ENCODE measurements at regions not wholly inside any gene's neighbourhood (a gene's known extent, or its start where the extent isn't known, plus 50 kb on each side); places are given as distances from the start of the nearest gene placed in this dataset.
"Not testable (repeated sequence)": the region's sequence is repeated elsewhere in the genome, so short reads cannot be mapped to it uniquely, and the experiment has no call there.

DNA sequence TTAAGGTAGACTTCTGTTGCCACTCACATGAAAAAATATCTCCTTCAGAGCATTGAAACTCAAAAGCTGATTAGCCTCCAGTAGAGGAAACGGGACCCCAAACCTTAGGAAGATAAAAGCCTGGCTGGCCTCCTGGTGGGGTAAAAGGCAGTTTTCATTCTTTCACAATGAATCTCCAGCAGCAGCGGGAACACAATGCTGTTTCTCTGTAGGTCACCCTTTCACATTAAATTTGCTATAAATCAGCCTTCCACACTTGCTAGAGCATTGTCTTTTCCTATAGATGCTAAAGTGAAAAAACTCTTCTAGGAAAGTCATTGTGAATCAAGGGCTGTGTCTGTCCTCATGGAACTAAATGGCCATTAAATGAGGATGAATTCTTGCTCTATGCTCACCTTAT, 207.3 kb upstream of the MAGEB2 start:
- intact Hi-C loops (cut with micrococcal nuclease), result no loop called here

DNA sequence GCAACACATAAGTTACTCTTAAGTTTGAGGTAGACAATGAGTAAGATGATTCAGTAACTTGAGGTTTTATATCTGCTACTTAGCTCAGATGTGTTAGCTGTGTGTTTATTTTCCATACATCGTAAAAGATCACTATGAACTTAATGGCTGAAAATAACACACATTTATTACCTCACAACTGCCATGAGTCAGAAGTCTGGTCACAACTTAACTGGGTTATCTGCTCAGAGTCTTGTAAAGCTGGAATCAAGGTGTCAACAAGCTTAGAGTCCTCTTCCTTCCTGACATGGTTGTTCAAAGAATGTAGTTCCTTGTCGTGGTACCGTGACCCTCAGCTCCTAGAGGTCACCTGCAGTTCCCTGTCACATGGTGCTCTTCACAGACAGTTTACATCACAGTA, 204.9 kb upstream of the MAGEB2 start:
- intact Hi-C loops (cut with micrococcal nuclease), result no loop called here

DNA sequence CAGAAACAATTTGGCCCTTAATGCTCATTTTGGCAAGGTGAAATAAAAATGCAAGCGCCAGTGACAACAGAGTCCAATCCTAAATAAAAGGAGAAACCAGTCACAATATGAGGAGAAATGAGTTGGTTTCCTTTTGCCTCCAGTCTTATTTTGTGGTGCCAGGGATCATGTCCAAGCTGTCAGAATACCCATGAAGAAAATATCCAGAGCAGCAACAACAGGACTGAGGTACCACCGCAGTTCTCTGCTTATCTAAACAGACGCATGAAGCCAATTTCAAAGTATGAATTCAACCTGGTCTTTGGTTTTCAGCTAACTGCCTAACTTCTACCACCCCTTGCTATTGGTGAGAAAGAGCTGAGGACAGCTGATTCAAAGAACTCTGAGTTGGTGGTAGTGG, 199.9 kb upstream of the MAGEB2 start:
- intact Hi-C loops (cut with micrococcal nuclease), result no loop called here

DNA sequence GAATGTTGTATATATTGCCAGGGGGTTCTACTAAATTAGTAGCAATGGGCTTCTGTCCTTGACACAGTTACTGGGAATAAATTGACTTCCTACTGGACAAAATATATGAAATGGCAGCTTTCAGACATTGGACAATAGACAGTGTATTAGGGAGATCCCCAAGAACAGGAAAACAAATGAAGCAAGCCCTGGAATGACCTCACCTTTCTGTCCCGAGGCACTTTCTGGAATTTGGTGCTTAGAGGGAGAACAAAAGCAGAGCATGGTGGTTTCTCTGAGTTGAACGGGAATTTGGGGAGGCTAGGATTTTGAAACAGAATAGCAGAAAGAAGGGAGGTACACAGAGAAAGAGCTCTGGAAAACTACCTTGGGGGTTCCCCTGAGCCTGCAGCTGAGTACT, 187.7 kb upstream of the MAGEB2 start:
- intact Hi-C loops (cut with micrococcal nuclease), result no loop called here

DNA sequence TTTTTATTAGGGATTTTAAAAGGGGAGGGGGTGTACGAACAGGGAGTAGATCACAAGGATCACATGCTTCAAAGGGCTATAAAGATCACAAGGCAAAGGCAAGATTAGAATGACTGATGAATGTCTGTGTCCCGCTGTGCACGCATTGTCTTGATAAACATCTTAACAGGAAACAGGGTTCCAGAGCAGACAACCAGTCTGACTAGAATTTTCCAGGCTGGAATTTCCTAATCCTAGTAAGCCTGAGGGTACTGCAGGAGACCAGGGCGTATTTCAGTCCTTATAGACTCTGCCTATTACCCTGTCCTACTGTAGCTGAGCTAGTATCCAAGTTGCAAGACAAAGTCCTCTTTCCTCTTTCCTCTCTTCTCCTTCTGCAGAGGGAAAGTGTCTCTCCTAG, 179.0 kb upstream of the MAGEB2 start:
- intact Hi-C loops (cut with micrococcal nuclease), result not testable (repeated sequence)

DNA sequence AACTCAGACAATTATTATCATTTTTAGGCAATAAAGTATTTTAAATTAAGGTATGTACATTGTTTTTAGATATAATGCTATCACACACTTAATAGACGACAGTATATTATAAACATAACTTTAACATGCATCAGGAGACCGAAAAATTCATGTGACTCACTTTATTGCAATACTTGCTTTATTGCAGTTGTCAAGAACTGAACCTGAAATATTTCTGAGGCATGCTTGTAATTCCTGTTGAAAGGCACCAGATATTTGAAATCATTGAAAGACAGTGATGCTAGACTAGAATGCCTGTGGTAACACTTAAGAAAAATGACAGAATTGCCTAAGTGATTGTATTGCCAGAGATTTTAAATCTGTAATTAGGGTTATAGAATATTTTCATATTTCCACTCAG, 175.6 kb upstream of the MAGEB2 start:
- intact Hi-C loops (cut with micrococcal nuclease), result no loop called here

DNA sequence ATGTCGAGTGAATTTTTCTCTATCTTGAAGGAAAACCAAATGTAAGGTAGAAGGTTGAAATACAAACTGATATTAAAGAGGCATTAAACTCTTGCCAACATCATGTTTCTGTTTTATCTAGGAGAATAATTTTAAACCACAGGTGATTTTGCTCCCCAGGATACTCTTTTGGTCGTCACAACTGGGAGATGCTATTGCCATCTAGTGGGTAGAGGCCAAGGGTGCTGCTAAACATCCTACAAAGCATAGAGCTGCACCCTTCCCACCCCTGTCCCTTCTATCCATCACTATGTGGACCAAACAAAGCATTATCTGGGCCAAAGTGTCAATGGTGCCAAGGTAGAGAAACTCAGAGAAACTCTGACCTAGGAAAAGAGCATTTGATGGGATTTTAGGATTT, 154.6 kb upstream of the MAGEB2 start:
- intact Hi-C loops (cut with micrococcal nuclease), result no loop called here

DNA sequence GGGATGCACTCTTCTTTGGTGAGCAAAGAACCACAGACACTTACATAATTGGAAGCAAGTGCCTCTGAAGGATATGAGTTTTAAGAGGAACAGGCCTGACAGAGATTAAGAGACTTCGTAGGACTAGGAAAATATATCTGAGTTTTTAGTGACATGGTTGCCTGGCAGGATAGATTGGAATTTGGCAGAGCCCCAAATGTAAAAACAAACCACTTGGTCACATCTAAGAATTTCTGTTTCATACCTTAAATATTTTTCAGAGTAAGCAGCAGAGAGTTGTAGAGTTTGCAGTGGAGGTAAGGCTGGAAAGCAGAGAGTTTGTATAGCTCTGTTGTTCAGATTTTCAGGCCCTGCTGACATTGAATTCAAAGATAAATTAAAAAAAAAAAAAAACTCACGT, 150.1 kb upstream of the MAGEB2 start:
- intact Hi-C loops (cut with micrococcal nuclease), result no loop called here

DNA sequence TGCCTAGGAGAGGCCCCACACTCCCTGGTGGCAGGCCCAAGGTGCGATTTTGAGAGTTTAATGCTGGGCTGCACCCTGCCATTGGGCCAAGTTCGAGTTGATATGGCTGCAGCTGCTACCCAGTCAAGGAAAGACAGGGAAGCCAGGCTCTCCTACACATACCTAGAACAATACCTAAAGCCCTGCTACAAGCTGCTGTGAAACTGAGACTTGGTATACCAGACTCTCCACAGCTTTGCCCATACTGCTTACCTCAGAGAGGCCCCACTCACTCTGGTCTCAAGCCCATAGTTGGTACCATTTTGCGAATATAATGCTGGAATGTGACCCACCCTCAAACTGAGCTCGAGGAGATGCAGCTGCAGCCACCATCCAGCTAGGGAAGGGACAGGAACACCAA, 147.7 kb upstream of the MAGEB2 start:
- intact Hi-C loops (cut with micrococcal nuclease), result no loop called here

DNA sequence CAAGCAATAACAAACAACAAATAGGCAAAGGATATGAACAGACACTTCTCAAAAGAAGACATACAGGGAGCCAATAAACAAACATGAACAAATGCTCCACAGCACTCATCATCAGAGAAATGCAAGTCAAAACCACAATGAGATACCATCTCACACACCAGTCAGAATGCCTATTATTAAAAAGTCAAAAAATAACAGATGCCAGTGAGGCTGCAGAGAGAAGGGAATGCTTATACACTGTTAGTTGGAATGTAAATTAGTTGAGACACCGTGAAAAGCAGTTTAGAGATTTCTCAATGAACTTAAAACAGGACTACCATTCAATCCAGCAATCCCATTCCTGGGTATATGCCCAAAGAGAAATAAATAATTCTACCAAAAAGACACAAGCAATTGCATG, 129.8 kb upstream of the MAGEB2 start:
- intact Hi-C loops (cut with micrococcal nuclease), result no loop called here

DNA sequence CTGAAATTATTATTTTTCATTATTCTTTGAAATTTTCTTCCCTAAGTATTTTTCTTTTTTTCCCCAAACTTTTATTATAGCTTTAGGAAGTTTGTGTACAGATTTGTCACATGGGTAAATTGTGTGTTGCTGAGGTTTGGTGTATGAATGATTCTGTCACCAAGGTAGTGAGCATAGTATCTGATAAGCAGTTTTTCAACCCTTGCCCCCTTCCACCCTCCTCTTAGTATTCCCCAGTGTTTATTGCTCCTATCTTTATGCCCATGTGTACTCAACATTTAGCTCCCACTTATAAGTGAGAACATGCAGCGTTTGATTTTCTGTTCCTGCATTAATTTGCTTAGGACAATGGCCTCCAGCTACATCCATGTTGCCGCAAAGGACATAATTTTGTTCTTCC, 103.9 kb upstream of the MAGEB2 start:
- intact Hi-C loops (cut with micrococcal nuclease), result no loop called here

DNA sequence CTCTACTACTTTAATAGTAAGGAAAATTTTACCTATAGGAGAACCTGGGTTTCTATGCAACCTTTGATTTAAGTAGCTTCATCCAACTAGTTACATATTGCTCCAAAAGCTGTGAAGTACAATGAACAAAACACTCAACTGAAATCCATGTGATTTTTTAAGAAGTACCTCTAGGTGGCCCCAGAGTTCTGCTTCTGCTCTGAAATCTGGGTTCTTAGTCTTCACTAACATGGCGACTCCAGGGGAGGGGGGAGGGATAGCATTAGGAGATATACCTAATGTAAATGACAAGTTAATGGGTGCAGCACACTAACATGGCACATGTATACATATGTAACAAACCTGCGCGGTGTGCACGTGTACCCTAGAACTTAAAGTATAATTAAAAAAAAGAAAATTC, 73.4 kb upstream of the MAGEB2 start:
- intact Hi-C loops (cut with micrococcal nuclease), result loop anchor here (1.0 kb wide), 1 partner anchor 362 kb away; no protein-coding TSS in a partner anchor

DNA sequence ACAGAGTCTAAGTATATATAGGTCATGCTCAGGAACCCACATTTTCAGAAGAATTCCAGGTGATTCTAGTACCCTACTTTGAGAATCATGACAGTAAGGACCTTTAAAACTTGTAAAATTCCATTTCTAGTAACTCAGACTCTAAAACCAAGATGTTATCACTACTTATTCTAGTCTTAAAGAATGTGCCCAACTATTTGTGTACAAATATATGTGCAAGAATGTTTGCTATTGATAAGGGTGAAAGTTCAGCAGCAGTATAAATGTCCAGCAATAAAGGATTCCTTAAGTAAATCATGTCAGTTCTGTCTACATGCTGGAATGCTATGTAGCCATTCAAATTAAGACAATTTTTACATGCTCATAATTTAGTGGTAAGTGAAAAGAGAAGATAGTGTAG, 71.1 kb upstream of the MAGEB2 start:
- intact Hi-C loops (cut with micrococcal nuclease), result no loop called here

DNA sequence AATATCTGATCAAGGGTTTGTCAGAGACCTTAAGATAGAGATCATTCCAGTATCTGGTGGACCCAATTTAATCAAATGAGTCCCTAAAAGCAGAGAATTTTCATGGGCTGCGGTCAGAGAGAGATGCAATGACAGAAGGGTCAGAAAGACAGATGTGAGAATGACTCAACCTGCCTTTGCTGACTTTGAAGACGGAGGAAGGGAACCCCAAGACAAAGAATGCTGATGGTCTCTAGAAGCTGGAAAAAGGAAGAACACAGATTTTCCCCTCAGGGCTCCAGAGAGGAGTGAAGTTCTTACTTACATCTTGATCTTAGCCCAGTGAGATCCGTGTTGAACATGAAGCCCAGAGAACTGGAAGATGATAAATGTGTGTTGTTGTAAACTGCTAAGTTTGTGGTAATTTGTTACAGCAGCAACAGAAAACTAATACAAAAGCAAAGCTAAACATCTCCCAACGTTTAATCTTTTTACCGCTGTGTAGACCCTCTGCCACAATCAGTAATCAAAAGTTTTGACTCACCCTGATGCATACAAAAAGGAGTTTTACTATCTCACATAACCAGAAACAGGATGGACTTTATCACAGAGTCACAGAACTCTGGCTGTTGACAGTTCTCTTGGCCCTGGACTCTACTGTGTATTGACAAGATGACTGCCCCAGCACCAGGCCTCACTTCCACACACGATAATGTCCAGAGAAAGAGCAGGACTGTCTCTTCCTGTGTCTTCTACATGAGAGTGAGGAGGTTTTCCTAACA, 70.2 kb upstream of the MAGEB2 start:
- intact Hi-C loops (cut with micrococcal nuclease), result no loop called here

DNA sequence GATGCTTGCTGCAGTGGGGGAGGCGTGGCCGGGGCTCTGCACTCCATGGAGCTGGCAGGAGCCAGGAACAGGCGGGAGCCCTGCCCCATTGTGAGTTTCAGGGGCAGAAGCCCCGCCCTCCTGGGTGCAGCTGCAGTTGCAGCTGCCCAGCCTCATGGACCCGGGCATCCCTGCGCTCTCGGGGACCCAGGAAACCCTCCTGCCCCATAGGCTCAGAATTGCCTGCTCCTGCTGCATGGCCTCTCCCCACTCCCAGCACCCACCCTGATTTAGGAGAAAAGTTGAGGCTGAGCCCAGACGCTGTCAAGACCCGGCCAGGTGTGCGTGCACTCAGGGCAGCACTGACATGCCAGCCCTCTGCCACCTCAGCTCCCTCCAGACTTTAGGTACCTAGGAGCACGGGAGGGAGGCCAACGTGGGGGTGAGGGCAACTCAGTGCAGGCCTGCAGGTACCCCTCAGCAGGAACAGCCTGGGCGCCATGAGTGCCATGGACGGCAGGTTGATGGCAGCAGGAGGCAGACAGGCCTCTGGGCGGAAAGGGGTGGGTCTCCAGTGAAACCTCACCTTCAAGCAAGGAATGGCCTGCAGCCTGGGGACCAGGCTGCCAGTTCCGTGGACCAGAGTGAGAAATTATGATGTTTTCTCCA, 67.2 kb upstream of the MAGEB2 start:
- intact Hi-C loops (cut with micrococcal nuclease), result no loop called here

DNA sequence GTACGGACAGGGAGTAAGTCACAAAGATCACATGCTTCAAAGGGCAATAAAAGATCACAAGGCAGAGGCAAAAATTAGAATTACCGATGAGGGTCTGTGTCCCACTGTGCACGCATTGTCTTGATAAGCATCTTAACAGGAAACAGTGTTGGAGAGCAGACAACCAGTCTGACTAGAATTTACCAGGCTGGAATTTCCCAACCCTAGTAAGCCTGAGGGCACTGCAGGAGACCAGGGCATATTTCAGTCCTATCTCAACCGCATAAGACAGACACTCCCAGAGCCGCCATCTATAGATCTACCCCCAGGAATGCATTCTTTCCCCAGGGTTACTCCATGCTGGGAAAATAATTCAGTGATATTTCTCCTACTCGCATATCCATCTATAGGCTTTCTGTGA, 66.2 kb upstream of the MAGEB2 start:
- intact Hi-C loops (cut with micrococcal nuclease), result not testable (repeated sequence)

DNA sequence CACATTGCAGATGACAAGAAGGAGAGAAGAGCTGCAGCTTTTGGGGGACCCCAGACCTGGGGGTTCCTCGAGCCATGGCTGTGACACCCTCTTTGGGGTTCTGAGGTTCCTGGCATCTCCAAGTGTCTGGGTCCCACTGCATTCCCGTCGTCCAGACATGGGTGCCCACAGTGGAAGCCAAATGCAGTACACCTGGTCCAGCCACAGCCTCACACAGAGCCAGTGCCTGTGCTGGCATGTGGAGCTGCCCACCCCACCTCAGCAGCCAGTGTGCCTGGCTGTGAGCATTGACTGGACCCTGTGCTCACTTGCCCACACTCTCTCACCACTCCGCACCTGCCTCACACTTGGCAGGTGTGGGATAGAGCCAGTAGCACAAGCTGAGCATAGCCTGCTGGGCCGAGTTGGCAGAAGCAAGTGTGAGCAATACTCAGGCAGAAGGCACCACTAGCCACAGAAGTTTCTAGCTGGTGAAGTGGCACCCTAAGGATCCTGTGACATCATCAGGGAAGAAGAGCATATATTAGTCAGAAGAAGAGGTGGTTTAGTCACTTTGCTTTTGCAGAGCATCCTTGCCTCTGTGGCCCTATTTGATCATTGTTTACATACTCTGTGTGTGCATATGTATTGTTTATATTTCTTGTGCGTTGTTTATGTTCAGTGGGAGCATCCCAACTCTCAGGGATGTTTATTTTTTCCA, 65.0 kb upstream of the MAGEB2 start:
- intact Hi-C loops (cut with micrococcal nuclease), result no loop called here

DNA sequence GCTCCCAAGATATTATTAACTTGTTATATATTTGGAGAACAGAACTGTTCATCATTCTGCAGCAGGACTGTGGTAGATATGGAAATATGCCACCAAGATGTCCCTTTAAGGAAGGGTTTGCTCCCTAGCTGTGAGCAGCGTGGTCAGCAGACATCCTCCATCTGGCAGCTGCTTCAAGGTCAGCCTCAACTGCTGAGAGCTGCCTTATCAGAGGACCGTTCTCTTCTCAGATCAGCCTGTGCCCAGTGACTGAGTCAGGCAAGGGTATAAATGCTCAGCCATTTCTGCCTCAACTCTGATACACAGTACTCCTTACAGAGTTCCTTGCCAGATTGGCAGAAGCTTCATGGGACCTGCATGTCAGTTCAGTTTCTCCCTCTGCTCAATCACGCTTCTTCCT, 63.4 kb upstream of the MAGEB2 start:
- intact Hi-C loops (cut with micrococcal nuclease), result no loop called here

DNA sequence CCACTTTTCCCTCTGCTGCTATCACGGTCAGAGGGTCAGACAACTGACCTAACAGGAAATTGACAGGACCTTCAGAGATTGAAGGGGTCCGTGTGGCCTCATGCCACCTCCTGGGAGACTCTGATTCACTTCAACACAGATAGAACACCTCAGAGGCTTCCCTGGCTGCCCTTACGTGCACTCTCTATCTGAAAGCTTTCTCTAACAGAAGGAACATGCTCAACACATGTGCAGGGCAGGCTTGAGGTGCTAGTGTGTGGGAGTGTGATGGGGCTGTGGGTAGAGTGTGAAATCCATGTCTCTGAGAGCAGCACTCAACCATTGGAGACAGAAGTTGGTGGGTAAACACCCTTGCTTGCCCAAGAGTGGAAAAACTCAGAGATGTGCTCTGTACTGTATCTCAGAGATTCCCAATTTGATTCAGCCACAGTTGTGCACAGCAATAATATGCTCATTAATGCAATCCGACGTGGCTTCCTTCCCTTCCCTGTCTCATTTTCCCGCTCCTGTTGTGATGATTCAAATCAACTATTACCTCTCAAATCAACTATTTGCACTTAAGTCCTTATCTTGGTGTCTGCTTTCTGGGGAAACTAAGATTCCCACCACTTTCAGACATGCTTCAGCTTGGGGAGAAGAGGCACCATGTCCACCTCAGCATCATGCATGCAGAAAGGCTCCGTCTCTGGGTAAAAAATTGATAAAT, 62.0 kb upstream of the MAGEB2 start:
- intact Hi-C loops (cut with micrococcal nuclease), result no loop called here

DNA sequence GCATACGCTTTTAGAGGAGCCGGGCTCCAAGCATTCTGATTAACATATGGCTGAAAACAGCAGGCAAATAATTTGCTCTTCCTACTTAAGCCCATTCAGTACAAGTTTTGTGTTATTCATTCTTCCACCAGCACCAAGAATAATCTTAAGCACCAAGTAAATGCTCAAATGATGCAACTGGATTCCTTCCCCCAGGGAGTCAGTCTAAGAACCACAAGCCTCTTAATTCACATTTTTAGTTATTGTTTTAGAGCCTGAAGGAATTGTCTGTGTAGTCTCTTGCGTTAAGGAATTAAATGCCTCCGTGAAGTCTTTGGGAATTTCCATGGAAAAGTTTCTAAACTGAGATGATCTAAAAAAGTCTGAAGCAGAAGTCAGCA, 61.5 kb upstream of the MAGEB2 start:
- intact Hi-C loops (cut with micrococcal nuclease), result no loop called here

DNA sequence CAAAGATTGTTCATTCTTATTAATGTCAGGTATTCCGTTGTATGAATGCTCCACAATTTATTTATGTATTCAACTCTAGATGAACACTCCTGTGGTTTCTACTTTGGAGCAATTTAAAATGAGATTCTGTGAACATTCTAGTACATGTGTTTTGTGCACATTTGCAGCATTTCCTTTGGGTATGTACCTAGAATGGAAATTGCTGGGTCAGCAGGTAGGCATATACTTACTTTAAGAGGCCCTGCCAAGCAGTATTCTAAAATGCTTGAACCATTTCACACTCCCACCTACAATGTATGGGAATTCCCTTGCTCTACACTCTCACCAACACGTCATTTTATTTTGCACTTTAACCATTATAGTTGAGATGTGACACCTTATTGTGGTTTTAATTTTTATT, 59.4 kb upstream of the MAGEB2 start:
- intact Hi-C loops (cut with micrococcal nuclease), result no loop called here

Data from T-helper 1 cell treated with Interleukin-12 subunit alpha and Interleukin-12 subunit beta and Interleukin-4 antibody, amounts not matched to agents 30 ng/mL and 1 ng/mL, for 36 hours (primary cell).